ENCODE measurements at regions not wholly inside any gene's neighbourhood (a gene's known extent, or its start where the extent isn't known, plus 50 kb on each side); places are given as distances from the start of the nearest gene placed in this dataset.

GRCh38 chr2:122705746-122706145 lies 950.3 kb downstream of the TSN start:
- TF ChIP-seq HDAC2 (IDR thresholded peaks at IDR 0.05) (no peak), ZNF3 (CRISPR knock-in tag; IDR thresholded peaks at IDR 0.05) (no peak), POLR2A (conservative IDR thresholded peaks at IDR 0.05) (no peak), TARDBP (IDR thresholded peaks at IDR 0.05) (no peak), ZNF224 (CRISPR knock-in tag; IDR thresholded peaks at IDR 0.05) (no peak), GABPB1 (CRISPR knock-in tag; IDR thresholded peaks at IDR 0.05) (no peak), MED1 (CRISPR knock-in tag; IDR thresholded peaks at IDR 0.05; ENCODE audit: borderline replicate concordance) (no peak), MYBL2 (IDR thresholded peaks at IDR 0.05; ENCODE audit: low read depth) (no peak), MYBL2 (CRISPR knock-in tag; IDR thresholded peaks at IDR 0.05; ENCODE audit: borderline replicate concordance) (no peak), CTCF (IDR thresholded peaks at IDR 0.05 in 2 of 3, conservative IDR thresholded peaks at IDR 0.05 in 1 of 3; ENCODE audit: insufficient read depth in 2 of 3, low read depth in 1 of 3, low read length in 3 of 3) (no peak), NRF1 (conservative IDR thresholded peaks at IDR 0.05 in 1 of 2, IDR thresholded peaks at IDR 0.05 in 1 of 2) (no peak), ETV6 (IDR thresholded peaks at IDR 0.05; ENCODE audit: borderline replicate concordance in 1 of 2, low read depth in 2 of 2, low read length in 1 of 2) (no peak), ETV6 (CRISPR knock-in tag; IDR thresholded peaks at IDR 0.05; ENCODE audit: borderline replicate concordance) (no peak)
- TF ChIP-seq, protein P1, sequence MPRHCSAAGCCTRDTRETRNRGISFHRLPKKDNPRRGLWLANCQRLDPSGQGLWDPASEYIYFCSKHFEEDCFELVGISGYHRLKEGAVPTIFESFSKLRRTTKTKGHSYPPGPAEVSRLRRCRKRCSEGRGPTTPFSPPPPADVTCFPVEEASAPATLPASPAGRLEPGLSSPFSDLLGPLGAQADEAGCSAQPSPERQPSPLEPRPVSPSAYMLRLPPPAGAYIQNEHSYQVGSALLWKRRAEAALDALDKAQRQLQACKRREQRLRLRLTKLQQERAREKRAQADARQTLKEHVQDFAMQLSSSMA (CRISPR knock-in tag; IDR thresholded peaks at IDR 0.05), result no peak
